K562 (cell line): ENCODE measurements at regions not wholly inside any gene's neighbourhood (a gene's known extent, or its start where the extent isn't known, plus 50 kb on each side); places are given as distances from the start of the nearest gene placed in this dataset.

Experiments
- ATAC-seq: fragments of 200-7000 bp; cut with Tn5 transposase; 3 replicates; pipeline ENCODE4 v1.9.1; 2020; ENCODE audit warnings: moderate library complexity
- BruUV-seq: library from RNA; stranded (reverse); fragments of 400-500 nt; replicated peaks from 2 replicates; lab custom pipeline; 2021; lab: Mats Ljungman, UMichigan
- CTCF ChIA-PET: fragments of 300-600 bp; formaldehyde crosslinking; extraction: SDS; loops from one replicate; lab custom pipeline; 2021; ENCODE audit warnings: low intra/inter-chr PET ratio; lab: Yijun Ruan, JAX
- POLR2A ChIA-PET: fragments of 300-600, 350-650 bp; sonication (Branson Sonifier 250); formaldehyde crosslinking; extraction: SDS; loops from one replicate; lab custom pipeline; 2021; ENCODE audit warnings: antibody characterized with exemption, inconsistent platforms; lab: Yijun Ruan, JAX
- DNase-seq, 4 experiments: peaks; one replicate each; pipeline versions ENCODE4 v3.0.0 to v3.0.0-alpha.2; 2011 to 2018; ENCODE audit warnings: low spot score in 3 of 4, mixed read lengths in 3 of 4; ENCODE audit errors: extremely low read depth in 1 of 4
- FAIRE-seq: peaks from 2 replicates; lab custom pipeline; 2011; peaks lifted over from hg19 to GRCh38; lab: Jason Lieb, UNC
- H2AFZ ChIP-seq: 2 replicates; pipeline ENCODE4 v1.6.0; 2011; ENCODE audit warnings: low read depth, low read length, control low read depth, inconsistent platforms
- H3K27ac ChIP-seq: fragments of 200-600 bp; 3 replicates; pipeline ENCODE4 v1.8.0; 2011; ENCODE audit warnings: low read depth, mild to moderate bottlenecking, control low read depth, inconsistent platforms, low read length, moderate library complexity, mixed read lengths; ENCODE audit errors: extremely low read depth
- H3K27me3 ChIP-seq, 2 experiments: fragments of 300-600 bp in 1 of 2; 2 replicates in 1 of 2; 3 replicates in 1 of 2; pipeline versions ENCODE4 v1.6.0 to v1.8.0; 2011; ENCODE audit warnings: inconsistent platforms in 2 of 2, low read length in 2 of 2, mild to moderate bottlenecking in 1 of 2, mixed read lengths in 1 of 2, moderate library complexity in 1 of 2; ENCODE audit not compliant: control insufficient read depth in 2 of 2, insufficient read depth in 2 of 2
- H3K36me3 ChIP-seq: fragments of 300-600 bp; 3 replicates; pipeline ENCODE4 v1.8.0; 2011; ENCODE audit warnings: mild to moderate bottlenecking, low read length, inconsistent platforms; ENCODE audit not compliant: control insufficient read depth, insufficient read depth
- H3K4me1 ChIP-seq, 2 experiments: fragments of 200-600 bp in 1 of 2; replicated peaks in 1 of 2; 2 replicates in 1 of 2; 3 replicates in 1 of 2; pipeline versions ENCODE4 v1.5.1 to v1.8.0; 2011; ENCODE audit warnings: inconsistent platforms in 2 of 2, low read length in 2 of 2, mild to moderate bottlenecking in 1 of 2, mixed read lengths in 1 of 2, moderate library complexity in 1 of 2; ENCODE audit not compliant: control insufficient read depth in 2 of 2, insufficient read depth in 2 of 2
- H3K4me2 ChIP-seq: 2 replicates; pipeline ENCODE4 v1.6.1; 2011; ENCODE audit warnings: low read length, control low read depth, inconsistent platforms, mixed read lengths; ENCODE audit not compliant: insufficient read depth
- H3K4me3 ChIP-seq: fragments of 200-600 bp; sonication (generic), shearing (Covaris generic); 2 replicates; pipeline ENCODE4 v1.5.1; 2016; ENCODE audit warnings: control low read depth, inconsistent platforms
- H3K79me2 ChIP-seq: fragments of 200-600 bp; 3 replicates; pipeline ENCODE4 v1.8.0; 2011; ENCODE audit warnings: low read length, inconsistent platforms; ENCODE audit not compliant: control insufficient read depth, insufficient read depth
- H3K9ac ChIP-seq, 2 experiments: 2 replicates each; pipeline versions ENCODE4 v1.6.0 to v1.6.1; 2011; ENCODE audit warnings: low read depth in 2 of 2, low read length in 2 of 2, control low read depth in 1 of 2, inconsistent platforms in 1 of 2, mild to moderate bottlenecking in 1 of 2, mixed read lengths in 1 of 2; ENCODE audit not compliant: insufficient read depth in 1 of 2
- H3K9me1 ChIP-seq: one replicate; pipeline ENCODE4 v1.6.0; 2011; ENCODE audit warnings: inconsistent platforms, mild to moderate bottlenecking, low read length, moderate library complexity; ENCODE audit not compliant: control insufficient read depth, insufficient read depth
- H3K9me3 ChIP-seq: replicated peaks from 2 replicates; pipeline ENCODE4 v1.5.1; 2011; ENCODE audit warnings: low read depth, low read length, inconsistent platforms; ENCODE audit not compliant: control insufficient read depth, insufficient read depth
- H4K20me1 ChIP-seq: replicated peaks from 2 replicates; pipeline ENCODE4 v1.6.1; 2011; ENCODE audit warnings: low read length, inconsistent platforms, mixed read lengths; ENCODE audit not compliant: control insufficient read depth, insufficient read depth
- BRCA1 ChIP-seq, 2 experiments: fragments of 450-650 bp in 1 of 2; sonication (generic) in 1 of 2; formaldehyde crosslinking in 1 of 2; IDR thresholded peaks; 2 replicates each; pipeline versions ENCODE4 v1.5.0 to v1.6.1; 2017 to 2020; ENCODE audit warnings: mild to moderate bottlenecking in 1 of 2, missing genetic modification reagents in 1 of 2
- TSHZ1 ChIP-seq: fragments of 250-450 bp; sonication (Bioruptor Pico); IDR thresholded peaks from 2 replicates; pipeline ENCODE4 v1.4.0; 2020; ENCODE audit warnings: mild to moderate bottlenecking, moderate library complexity
- WGBS: fragments of 100-300 bp; shearing (Covaris generic); methylation state at CpG from one replicate; pipeline ENCODE4 v1.1.6; 2016; ENCODE audit warnings: low coverage, mixed read lengths; ENCODE audit not compliant: insufficient coverage; ENCODE audit errors: missing lambda C conversion rate; 5-methylcytosine and 5-hydroxymethylcytosine counted together
- in situ Hi-C: fragments of 300-500 bp; cut with MboI; formaldehyde crosslinking; loops from 4 replicates; pipeline ENCODE4 v1.15.0; 2018; ENCODE audit warnings: inconsistent platforms, mixed read lengths
- intact Hi-C: fragments of 100-400 bp; cut with micrococcal nuclease; formaldehyde crosslinking; loops from 2 replicates; pipeline ENCODE4 v1.14.2; 2022
- TF ChIP-seq, protein P1 (sequence below), 2 experiments: fragments of 250-450 bp in 1 of 2; fragments of 450-650 bp in 1 of 2; sonication (Bioruptor Pico) in 1 of 2; IDR thresholded peaks; 2 replicates each; pipeline versions ENCODE4 v1.6.1 to v1.8.0; 2016 to 2021; ENCODE audit warnings: mild to moderate bottlenecking in 2 of 2, moderate library complexity in 2 of 2, missing compliant biosample characterization in 1 of 2, missing genetic modification characterization in 1 of 2

GRCh38 chr1:187877220-187877619 lies 1048.5 kb downstream of the PLA2G4A start:
- H2AFZ ChIP-seq: no peak overlapping the region
- ATAC-seq (no peak), FAIRE-seq (no peak), DNase-seq (no peak)
- no peaks in the 10 kb centered on the region for H3K4me1 ChIP-seq
- no peaks in the 10 kb centered on the region for H3K9me1 ChIP-seq
- WGBS: 0% methylated on average over 5 of the region's 5 CpGs
- H3K79me2 ChIP-seq: no peaks in the 10 kb centered on the region
- intact Hi-C loops: no loop called here
- no peak overlapping the region for H3K4me2 ChIP-seq
- ChIA-PET CTCF (no interaction called here), POLR2A (no interaction called here)
- H3K27me3 ChIP-seq: no peaks in the 10 kb centered on the region
- no peaks in the 10 kb centered on the region for H4K20me1 ChIP-seq
- H3K27ac ChIP-seq: no peak overlapping the region
- in situ Hi-C loops: no loop called here
- H3K9me3 ChIP-seq: no peaks in the 10 kb centered on the region; the same call in 1 of the 2 replicates
- H3K36me3 ChIP-seq: no peaks in the 10 kb centered on the region
- H3K9ac ChIP-seq: no peak overlapping the region
- no peak for TF ChIP-seq TSHZ1 (CRISPR knock-in tag)
- TF ChIP-seq, protein P1, sequence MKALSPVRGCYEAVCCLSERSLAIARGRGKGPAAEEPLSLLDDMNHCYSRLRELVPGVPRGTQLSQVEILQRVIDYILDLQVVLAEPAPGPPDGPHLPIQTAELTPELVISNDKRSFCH (CRISPR knock-in tag; IDR thresholded peaks at IDR 0.05): no peak
- TF ChIP-seq, protein P1 (tag; IDR thresholded peaks at IDR 0.05): no peak
- TF ChIP-seq BRCA1 (IDR thresholded peaks at IDR 0.05): no peak
- no peak for TF ChIP-seq BRCA1 (CRISPR knock-in tag; IDR thresholded peaks at IDR 0.05)
- H3K4me3 ChIP-seq: no peak overlapping the region
- no TSS peak for BruUV-seq
